ENCODE measurements at regions not wholly inside any gene's neighbourhood (a gene's known extent, or its start where the extent isn't known, plus 50 kb on each side); places are given as distances from the start of the nearest gene placed in this dataset.

DNA sequence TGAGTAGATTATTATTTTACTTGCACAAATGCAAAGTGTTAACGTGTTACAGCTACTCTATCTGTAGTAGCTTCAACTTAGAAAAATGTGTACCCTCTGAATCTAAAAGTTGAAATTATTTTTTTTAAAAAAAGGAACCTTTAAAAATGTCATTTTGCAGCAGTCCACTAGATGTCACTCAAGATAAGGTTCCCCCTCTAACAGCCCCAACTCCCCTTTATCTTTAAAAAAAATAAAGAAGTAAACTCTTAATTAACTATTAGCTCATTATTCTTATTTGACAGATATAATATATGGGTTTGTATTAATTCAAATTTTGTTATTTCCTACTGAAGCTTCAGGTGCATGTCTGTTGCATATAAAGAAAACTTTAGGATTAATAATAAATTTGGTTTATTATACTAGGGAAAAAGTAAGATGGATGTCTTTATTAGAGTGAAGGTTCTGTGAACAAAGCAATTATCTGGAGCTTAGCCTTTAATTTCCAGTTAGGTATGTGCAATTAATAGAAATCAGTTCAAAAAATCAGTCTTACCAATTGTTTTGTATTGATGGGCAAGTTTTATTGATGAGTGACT, 288.5 kb downstream of the VGLL3 start:
- TF ChIP-seq, protein P1, sequence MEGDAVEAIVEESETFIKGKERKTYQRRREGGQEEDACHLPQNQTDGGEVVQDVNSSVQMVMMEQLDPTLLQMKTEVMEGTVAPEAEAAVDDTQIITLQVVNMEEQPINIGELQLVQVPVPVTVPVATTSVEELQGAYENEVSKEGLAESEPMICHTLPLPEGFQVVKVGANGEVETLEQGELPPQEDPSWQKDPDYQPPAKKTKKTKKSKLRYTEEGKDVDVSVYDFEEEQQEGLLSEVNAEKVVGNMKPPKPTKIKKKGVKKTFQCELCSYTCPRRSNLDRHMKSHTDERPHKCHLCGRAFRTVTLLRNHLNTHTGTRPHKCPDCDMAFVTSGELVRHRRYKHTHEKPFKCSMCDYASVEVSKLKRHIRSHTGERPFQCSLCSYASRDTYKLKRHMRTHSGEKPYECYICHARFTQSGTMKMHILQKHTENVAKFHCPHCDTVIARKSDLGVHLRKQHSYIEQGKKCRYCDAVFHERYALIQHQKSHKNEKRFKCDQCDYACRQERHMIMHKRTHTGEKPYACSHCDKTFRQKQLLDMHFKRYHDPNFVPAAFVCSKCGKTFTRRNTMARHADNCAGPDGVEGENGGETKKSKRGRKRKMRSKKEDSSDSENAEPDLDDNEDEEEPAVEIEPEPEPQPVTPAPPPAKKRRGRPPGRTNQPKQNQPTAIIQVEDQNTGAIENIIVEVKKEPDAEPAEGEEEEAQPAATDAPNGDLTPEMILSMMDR (IDR thresholded peaks at IDR 0.05), result no peak
- TF ChIP-seq EP300 (IDR thresholded peaks at IDR 0.05) (no peak), POLR2AphosphoS5 (IDR thresholded peaks at IDR 0.05) (no peak)
